Activated CD4-positive, alpha-beta T cell treated with anti-CD3 and anti-CD28 coated beads for 36 hours (primary cell): ENCODE measurements at regions not wholly inside any gene's neighbourhood (a gene's known extent, or its start where the extent isn't known, plus 50 kb on each side); places are given as distances from the start of the nearest gene placed in this dataset.

Experiments used
- ATAC-seq: fragments of 200-7000 bp; cut with Tn5 transposase; one replicate; pipeline ENCODE4 v1.10.0; 2021; ENCODE audit warnings: mild to moderate bottlenecking, moderate library complexity
- CTCF ChIA-PET: fragments of 350-600 bp; sonication (Branson Sonifier 250); formaldehyde crosslinking; loops from one replicate; lab custom pipeline; 2021; ENCODE audit warnings: antibody characterized with exemption; lab: Charles Lee
- POLR2A ChIA-PET: fragments of 350-600 bp; sonication (Branson Sonifier 250); formaldehyde crosslinking; loops from one replicate; lab custom pipeline; 2021; ENCODE audit warnings: antibody characterized with exemption, inconsistent platforms; lab: Charles Lee
- DNase-seq: peaks from one replicate; pipeline ENCODE4 v3.0.0-alpha.2; 2020
- H3K27ac Mint-ChIP-seq: one replicate; pipeline ENCODE4 v1.8.0; 2021; ENCODE audit warnings: mixed read lengths
- H3K27me3 Mint-ChIP-seq: one replicate; pipeline ENCODE4 v1.8.0; 2021; ENCODE audit warnings: mixed read lengths
- H3K36me3 Mint-ChIP-seq: one replicate; pipeline ENCODE4 v1.8.0; 2021; ENCODE audit warnings: low read depth, mixed read lengths
- H3K4me1 Mint-ChIP-seq: one replicate; pipeline ENCODE4 v1.8.0; 2021; ENCODE audit warnings: mixed read lengths
- H3K4me3 Mint-ChIP-seq: one replicate; pipeline ENCODE4 v1.8.0; 2021; ENCODE audit warnings: mild to moderate bottlenecking, moderate library complexity, mixed read lengths
- H3K9me3 Mint-ChIP-seq: one replicate; pipeline ENCODE4 v1.8.0; 2021; ENCODE audit warnings: low read depth, mixed read lengths
- intact Hi-C, 2 experiments: fragments of 100-400 bp; cut with DNase I in 1 of 2; cut with micrococcal nuclease in 1 of 2; formaldehyde crosslinking; loops; one replicate each; pipeline versions ENCODE4 v1.14.2 to v1.15.1; 2022 to 2024; cut with DNase I, micrococcal nuclease

DNA sequence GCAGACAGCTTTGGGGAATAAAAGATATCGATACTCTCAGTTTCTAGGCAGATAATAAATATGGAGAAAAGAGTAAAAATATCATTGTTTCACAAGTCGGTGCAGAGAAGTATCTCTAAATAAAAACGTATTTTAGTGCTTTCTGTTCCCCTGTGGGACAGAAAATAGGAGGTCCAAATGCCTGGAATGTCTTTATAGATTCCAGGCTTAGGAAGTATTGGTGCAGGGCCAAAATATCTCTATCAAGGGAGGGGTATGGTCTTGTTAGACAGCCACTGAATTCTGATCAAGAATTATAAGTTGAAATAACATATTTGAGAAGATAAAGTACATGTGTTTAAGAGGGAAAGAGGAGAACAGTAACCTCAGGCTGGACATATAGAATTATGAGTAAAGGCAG, 596.4 kb downstream of the PCDH18 start:
- ChIA-PET POLR2A (no interaction called here), CTCF (no interaction called here)
- no peak overlapping the region for H3K4me3 Mint-ChIP-seq
- peaks cover 2% of the 10 kb centered on the region for H3K9me3 Mint-ChIP-seq
- H3K27me3 Mint-ChIP-seq = no peaks in the 10 kb centered on the region
- no peak for DNase-seq
- ATAC-seq = no peak
- intact Hi-C loops = no loop called here
- H3K4me1 Mint-ChIP-seq = no peaks in the 10 kb centered on the region
- no peaks in the 10 kb centered on the region for H3K36me3 Mint-ChIP-seq
- H3K27ac Mint-ChIP-seq = no peak overlapping the region

DNA sequence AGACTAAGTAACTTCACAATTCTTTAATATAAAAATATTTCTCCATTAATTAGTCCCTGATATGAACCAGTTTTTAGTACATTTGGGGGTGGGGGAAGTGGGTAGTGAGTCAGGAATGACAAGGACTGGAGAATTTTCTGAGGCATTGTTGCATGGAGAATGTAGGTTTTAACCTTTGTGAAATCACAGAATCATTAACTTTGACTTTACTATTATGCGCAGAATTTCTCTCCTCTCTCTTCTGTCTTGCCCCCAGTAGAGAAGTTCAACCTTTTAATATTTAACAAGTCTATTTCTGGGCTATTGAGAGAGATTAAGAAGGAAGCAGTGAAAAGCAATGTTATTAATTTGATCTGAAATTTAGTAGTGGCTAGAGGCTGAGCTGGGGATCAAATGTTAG, 597.0 kb downstream of the PCDH18 start:
- Mint-ChIP-seq H3K4me3 (no peak overlapping the region), H3K9me3 (peaks cover 2% of the 10 kb centered on the region), H3K27me3 (no peaks in the 10 kb centered on the region), H3K4me1 (no peaks in the 10 kb centered on the region), H3K36me3 (no peaks in the 10 kb centered on the region), H3K27ac (no peak overlapping the region)
- DNase-seq (no peak), ATAC-seq (no peak)
- ChIA-PET CTCF (no interaction called here), POLR2A (no interaction called here)
- intact Hi-C loops = no loop called here

DNA sequence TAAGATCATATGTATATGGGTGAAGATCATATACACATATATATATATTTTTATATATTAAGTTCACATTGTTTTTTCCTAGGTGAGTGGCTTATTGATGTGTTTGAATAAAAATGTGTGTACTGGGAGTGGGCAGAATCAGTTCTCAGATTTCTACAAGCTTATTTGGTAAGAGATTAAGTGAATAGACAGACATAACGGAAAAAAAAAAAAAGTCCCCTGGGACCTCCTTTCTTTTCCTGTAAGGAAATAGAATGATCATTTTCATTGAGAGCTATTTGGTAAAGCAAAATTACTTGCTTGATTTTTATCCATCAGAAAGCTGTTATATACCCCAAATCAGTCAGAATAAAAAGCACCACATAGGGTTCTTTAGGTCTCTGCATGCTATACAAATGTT, 597.7 kb downstream of the PCDH18 start:
- ChIA-PET CTCF (no interaction called here), POLR2A (no interaction called here)
- no peaks in the 10 kb centered on the region for H3K4me1 Mint-ChIP-seq
- H3K9me3 Mint-ChIP-seq = no peaks in the 10 kb centered on the region
- H3K4me3 Mint-ChIP-seq = no peak overlapping the region
- intact Hi-C loops = no loop called here
- H3K36me3 Mint-ChIP-seq = no peaks in the 10 kb centered on the region
- ATAC-seq (no peak), DNase-seq (no peak)
- H3K27ac Mint-ChIP-seq = no peak overlapping the region
- no peaks in the 10 kb centered on the region for H3K27me3 Mint-ChIP-seq

DNA sequence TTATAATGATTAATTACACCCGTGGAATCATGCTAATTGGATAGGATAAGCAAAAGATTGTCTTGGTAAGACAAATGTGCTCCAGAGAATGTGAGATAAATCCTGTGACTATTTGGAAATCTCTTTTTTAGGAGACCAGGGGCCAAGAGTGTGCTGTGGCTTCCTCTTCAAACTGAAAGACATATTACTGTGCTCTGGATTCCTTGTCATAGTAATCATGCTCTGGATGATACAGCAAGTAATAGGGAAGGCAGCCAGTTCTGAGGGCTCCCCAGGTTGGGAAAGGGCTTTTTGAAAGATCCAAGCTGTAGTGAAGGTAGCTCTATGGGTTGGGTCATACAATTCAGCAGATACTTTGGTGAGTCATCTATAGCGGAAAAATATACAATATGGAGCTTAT, 600.5 kb downstream of the PCDH18 start:
- H3K27me3 Mint-ChIP-seq = no peaks in the 10 kb centered on the region
- POLR2A ChIA-PET = no interaction called here

DNA sequence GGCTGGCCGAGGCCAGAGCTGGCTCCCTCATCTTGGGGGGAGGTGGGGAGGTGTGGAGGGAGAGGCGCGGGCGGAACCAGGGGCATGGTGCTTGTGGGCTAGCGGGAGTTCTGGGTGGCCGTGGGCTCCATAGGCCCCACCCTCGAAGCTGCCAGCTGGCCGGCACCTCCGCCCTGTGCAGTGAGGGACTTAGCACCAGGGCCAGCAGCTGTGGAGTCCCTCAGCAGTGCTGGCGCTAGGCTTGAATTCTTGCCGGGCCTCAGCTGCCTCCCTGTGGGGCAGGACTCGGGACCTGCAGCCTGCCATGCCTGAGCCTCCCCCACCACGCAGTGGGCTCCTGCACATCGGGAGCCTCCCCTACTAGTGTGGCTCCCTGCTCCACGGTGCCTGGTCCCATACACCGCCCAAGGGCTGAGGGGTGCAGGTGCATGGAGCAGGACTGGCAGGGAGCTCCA, 603.3 kb downstream of the PCDH18 start:
- Mint-ChIP-seq H3K36me3 (no peaks in the 10 kb centered on the region), H3K4me3 (no peak overlapping the region), H3K27ac (no peak overlapping the region), H3K4me1 (no peaks in the 10 kb centered on the region), H3K27me3 (no peaks in the 10 kb centered on the region), H3K9me3 (peaks cover 5% of the 10 kb centered on the region)
- POLR2A ChIA-PET = no interaction called here
- no peak for ATAC-seq
- CTCF ChIA-PET = no interaction called here
- no peak for DNase-seq
- intact Hi-C loops = no loop called here

More for the DNA sequence above, 600.5 kb downstream of the PCDH18 start:
- Mint-ChIP-seq H3K36me3 (no peaks in the 10 kb centered on the region), H3K9me3 (peaks cover 5% of the 10 kb centered on the region), H3K4me3 (no peak overlapping the region), H3K27ac (no peak overlapping the region), H3K4me1 (no peaks in the 10 kb centered on the region)
- ATAC-seq = no peak
- CTCF ChIA-PET = interaction anchor here (0.6 kb wide), 1 partner anchor 32 kb away, joined by 3 read pairs; no protein-coding TSS in a partner anchor
- DNase-seq = no peak
- intact Hi-C loops = no loop called here

DNA sequence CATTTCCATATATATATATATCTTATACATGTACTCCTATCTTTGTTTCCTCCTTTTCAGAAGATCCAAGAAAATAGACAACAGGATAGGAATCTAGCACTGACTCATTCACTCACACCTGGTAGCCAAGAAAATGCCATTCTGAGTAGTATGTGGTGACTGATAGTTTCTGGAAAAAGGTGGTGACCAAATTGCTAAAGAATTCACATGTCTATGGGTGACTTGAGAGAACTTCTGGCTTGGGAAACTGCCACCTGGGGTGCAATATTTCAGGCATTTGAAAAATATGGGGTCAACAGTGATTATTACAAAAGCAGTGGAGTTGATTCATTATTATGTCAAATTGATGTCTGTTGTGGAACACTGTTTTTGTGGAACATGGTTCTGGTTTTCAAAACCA, 605.1 kb downstream of the PCDH18 start:
- H3K36me3 Mint-ChIP-seq = no peaks in the 10 kb centered on the region
- POLR2A ChIA-PET = no interaction called here
- no peak overlapping the region for H3K27ac Mint-ChIP-seq
- no peak for DNase-seq
- no peak overlapping the region for H3K4me3 Mint-ChIP-seq
- H3K4me1 Mint-ChIP-seq = no peaks in the 10 kb centered on the region
- CTCF ChIA-PET = no interaction called here
- no peaks in the 10 kb centered on the region for H3K27me3 Mint-ChIP-seq
- no peak for ATAC-seq
- peaks cover 5% of the 10 kb centered on the region for H3K9me3 Mint-ChIP-seq
- intact Hi-C loops = no loop called here

DNA sequence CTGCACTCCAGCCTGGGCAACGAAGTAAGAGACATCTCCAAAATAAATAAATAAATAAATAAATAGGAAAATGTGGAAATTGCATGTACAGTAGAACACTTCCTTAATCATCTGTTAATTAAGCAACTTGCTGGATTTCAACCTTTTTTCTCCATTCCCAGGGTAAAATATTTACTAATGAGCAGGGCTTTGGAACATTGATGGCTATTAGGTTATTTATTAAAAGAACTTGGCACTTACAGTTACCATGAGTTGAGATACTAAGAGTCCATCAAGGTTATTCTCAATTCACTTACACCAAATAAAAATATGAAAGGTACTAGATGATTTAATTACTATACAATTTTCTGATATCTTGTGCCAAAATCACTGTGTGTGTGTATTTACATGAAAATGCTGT, 607.1 kb downstream of the PCDH18 start:
- intact Hi-C loops = no loop called here
- H3K27ac Mint-ChIP-seq = no peak overlapping the region
- H3K4me3 Mint-ChIP-seq = no peak overlapping the region
- no peak for DNase-seq
- peaks cover 5% of the 10 kb centered on the region for H3K9me3 Mint-ChIP-seq
- ChIA-PET POLR2A (no interaction called here), CTCF (no interaction called here)
- H3K4me1 Mint-ChIP-seq = no peaks in the 10 kb centered on the region
- no peaks in the 10 kb centered on the region for H3K36me3 Mint-ChIP-seq
- no peaks in the 10 kb centered on the region for H3K27me3 Mint-ChIP-seq
- ATAC-seq = no peak

DNA sequence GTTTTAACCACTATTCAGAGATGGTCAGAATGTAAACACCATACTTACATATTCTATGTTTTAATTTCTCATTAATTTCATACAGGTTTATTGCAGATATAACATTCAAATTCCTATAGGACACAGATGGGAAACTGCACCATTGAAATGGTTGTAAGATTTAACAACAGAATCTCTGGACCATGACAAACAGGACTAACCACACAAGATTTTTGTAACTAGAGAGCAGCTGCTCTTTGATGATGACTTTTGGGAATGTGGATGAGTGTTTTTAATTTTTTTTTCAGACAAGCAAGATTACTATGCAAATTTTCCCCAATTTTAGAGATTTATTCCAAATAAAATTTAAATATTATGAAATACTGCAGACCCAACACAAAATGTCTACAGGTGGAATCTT, 610.2 kb downstream of the PCDH18 start:
- H3K27ac Mint-ChIP-seq = no peak overlapping the region
- no peaks in the 10 kb centered on the region for H3K9me3 Mint-ChIP-seq
- no peaks in the 10 kb centered on the region for H3K36me3 Mint-ChIP-seq
- CTCF ChIA-PET = interaction anchor here (0.6 kb wide), 1 partner anchor 1949 kb away, joined by 3 read pairs; no protein-coding TSS in a partner anchor
- intact Hi-C loops = no loop called here
- H3K4me3 Mint-ChIP-seq = no peak overlapping the region
- H3K27me3 Mint-ChIP-seq = no peaks in the 10 kb centered on the region
- DNase-seq (no peak), ATAC-seq (no peak)
- H3K4me1 Mint-ChIP-seq = no peaks in the 10 kb centered on the region
- POLR2A ChIA-PET = no interaction called here

DNA sequence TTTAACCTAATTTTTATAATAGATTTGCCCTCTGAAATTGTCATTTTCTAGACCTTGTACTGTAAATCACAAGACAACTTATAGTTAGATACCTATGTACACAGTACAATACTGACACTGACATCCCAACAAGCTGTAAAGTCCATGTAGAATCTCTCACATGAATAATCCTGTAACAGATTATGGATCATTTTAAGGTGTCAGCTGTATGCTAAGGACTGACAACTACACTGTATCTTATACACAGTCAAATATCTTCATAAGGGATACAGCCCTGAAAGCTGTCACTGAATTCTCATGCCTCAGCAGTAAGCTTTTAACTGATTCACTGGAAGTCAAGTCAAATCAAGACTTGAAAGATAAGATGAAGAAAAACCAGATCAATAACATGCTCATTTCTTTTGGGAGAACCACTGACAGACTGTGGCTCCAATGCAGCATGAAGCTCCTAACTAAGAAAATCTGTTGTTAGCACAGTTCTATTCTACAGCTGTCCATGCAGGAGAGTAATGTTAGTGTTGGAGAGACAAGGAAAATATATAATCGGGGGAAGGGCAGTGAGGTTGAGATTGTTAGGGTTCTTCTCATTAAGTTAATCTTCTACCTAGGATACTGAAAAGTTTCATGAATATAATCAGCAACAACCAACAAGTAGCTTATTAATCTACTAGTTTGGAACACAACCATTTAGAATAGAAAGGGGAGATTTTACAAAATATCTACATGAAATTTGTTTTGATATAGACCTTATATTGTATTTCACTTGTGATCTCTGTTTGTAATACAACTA, 612.0 kb downstream of the PCDH18 start:
- Mint-ChIP-seq H3K4me1 (no peaks in the 10 kb centered on the region), H3K27me3 (no peaks in the 10 kb centered on the region), H3K36me3 (no peaks in the 10 kb centered on the region), H3K4me3 (no peak overlapping the region), H3K9me3 (no peaks in the 10 kb centered on the region), H3K27ac (no peak overlapping the region)
- POLR2A ChIA-PET = no interaction called here
- CTCF ChIA-PET = no interaction called here
- DNase-seq = no peak
- ATAC-seq = no peak
- intact Hi-C loops = no loop called here

DNA sequence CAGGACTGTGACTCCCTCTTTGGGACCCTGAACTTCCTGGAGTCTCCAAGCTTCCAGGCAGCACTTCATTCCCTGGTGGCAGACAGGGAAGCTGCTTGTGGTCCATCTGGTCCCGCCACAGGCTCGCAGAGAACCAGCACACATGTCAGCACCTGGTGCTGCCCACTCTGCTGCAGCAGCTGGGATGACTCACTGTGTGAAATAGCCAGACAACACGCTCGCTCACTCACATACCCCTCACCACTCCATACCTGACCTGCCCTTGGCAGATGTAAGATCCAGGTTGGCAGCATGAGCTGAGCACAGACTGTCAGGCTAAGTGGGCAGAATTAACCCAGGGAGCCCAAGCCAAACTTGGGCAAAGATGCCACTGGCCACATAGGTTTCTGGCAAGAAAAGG, 613.5 kb downstream of the PCDH18 start:
- intact Hi-C loops = no loop called here
- Mint-ChIP-seq H3K4me3 (no peak overlapping the region), H3K4me1 (no peaks in the 10 kb centered on the region), H3K36me3 (no peaks in the 10 kb centered on the region), H3K9me3 (no peaks in the 10 kb centered on the region), H3K27me3 (no peaks in the 10 kb centered on the region), H3K27ac (no peak overlapping the region)
- no peak for ATAC-seq
- POLR2A ChIA-PET = no interaction called here
- no peak for DNase-seq
- CTCF ChIA-PET = no interaction called here

DNA sequence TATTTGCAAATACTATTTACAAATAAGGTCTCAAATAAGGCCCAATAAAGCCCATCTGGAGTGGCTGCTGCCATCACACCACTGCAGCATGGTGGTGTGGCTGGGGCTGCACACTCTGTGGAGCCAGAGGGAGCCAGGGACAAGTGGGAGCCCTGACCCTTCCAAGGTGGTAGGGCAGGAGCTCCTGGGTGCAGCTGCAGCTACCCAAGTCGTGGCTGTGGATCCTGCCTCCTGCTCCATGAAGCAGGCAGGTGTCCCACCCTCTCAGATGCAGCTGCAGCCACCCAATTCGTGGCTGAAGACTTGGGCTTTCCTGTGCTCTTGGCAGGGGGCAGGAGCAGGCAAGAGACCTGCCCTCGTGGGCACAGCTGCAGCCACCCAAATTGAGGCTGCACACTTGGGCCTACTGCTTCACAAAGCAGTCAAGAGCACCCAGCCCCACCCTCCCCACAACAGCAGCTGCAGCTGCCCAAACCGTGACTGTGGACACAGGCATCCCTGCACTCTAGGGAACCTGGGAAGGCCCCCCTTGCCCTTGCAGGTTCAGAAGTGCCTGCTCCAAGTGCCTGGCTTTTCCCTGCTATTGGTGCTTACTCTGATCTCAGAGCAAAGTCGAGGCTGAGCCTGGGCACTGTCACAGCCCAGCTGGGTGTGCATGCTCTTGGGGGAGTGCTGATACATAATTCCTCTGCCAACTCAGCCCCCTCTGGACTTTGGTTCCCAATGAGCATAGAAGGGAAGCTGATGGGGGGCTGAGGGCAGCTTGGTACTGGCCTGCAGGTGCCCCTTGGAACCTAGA, 614.8 kb downstream of the PCDH18 start:
- Mint-ChIP-seq H3K36me3 (no peaks in the 10 kb centered on the region), H3K27me3 (no peaks in the 10 kb centered on the region), H3K4me1 (no peaks in the 10 kb centered on the region), H3K9me3 (no peaks in the 10 kb centered on the region), H3K27ac (no peak overlapping the region), H3K4me3 (no peak overlapping the region)
- CTCF ChIA-PET = no interaction called here
- DNase-seq (no peak), ATAC-seq (no peak)
- POLR2A ChIA-PET = no interaction called here
- intact Hi-C loops = no loop called here

DNA sequence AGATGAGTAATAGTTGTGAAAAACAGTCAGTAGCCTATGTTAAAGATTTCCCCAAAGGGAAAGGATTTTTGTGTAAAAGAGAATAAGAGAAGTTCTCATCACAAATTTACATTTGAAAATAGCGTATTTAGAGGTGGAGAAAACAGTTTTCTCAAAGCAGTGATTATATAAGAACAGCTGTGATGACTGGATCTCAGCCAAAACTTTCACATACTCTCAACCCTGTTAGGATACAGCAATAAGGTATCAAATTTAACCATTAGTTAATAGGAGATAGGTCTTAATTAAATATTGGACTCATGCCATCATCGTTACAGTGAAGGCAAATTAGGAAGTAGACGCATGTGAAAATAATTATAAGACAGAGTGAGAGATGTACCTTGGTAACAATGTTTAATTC, 622.7 kb downstream of the PCDH18 start:
- Mint-ChIP-seq H3K4me3 (no peak overlapping the region), H3K9me3 (peaks cover 4% of the 10 kb centered on the region), H3K27ac (no peak overlapping the region), H3K27me3 (no peaks in the 10 kb centered on the region), H3K4me1 (no peaks in the 10 kb centered on the region), H3K36me3 (no peaks in the 10 kb centered on the region)
- ChIA-PET POLR2A (no interaction called here), CTCF (interaction anchor here (0.6 kb wide), 1 partner anchor 152 kb away, joined by 3 read pairs; no protein-coding TSS in a partner anchor)
- no peak for DNase-seq
- intact Hi-C loops = no loop called here
- ATAC-seq = no peak
